Mesenchymal stem cell (in vitro differentiated cells and primary cell): ENCODE measurements at regions not wholly inside any gene's neighbourhood (a gene's known extent, or its start where the extent isn't known, plus 50 kb on each side); places are given as distances from the start of the nearest gene placed in this dataset.

Source experiments
- DNase-seq: peaks from one replicate; pipeline ENCODE4 v3.0.0-alpha.2; 2013
- H2AFZ ChIP-seq: one replicate; pipeline ENCODE4 v1.6.1; 2013; ENCODE audit warnings: low read depth, mild to moderate bottlenecking, control low read depth, inconsistent platforms, low read length, moderate library complexity
- H2AK5ac ChIP-seq: 2 replicates; pipeline ENCODE4 v1.6.1; 2013; ENCODE audit warnings: low read length, moderate library complexity, mild to moderate bottlenecking, inconsistent platforms; ENCODE audit not compliant: severe bottlenecking
- H2BK120ac ChIP-seq: one replicate; pipeline ENCODE4 v1.6.1; 2013; ENCODE audit warnings: low read depth, mild to moderate bottlenecking, inconsistent platforms, low read length, moderate library complexity
- H2BK12ac ChIP-seq, 2 experiments: one replicate each; pipeline ENCODE4 v1.6.1; 2013; ENCODE audit warnings: inconsistent platforms in 2 of 2, low read length in 2 of 2, mild to moderate bottlenecking in 2 of 2, moderate library complexity in 2 of 2, control low read depth in 1 of 2
- H2BK15ac ChIP-seq: one replicate; pipeline ENCODE4 v1.6.1; 2013; ENCODE audit warnings: mild to moderate bottlenecking, low read depth, inconsistent platforms; ENCODE audit not compliant: poor library complexity, severe bottlenecking
- H2BK5ac ChIP-seq: 2 replicates; pipeline ENCODE4 v1.6.1; 2013; ENCODE audit warnings: low read depth, mild to moderate bottlenecking, low read length, control low read depth, inconsistent platforms; ENCODE audit not compliant: poor library complexity, severe bottlenecking
- H3K14ac ChIP-seq, 2 experiments: one replicate each; pipeline ENCODE4 v1.6.1; 2013; ENCODE audit warnings: inconsistent platforms in 2 of 2, low read length in 2 of 2, control low read depth in 1 of 2, mild to moderate bottlenecking in 1 of 2, moderate library complexity in 1 of 2
- H3K18ac ChIP-seq, 2 experiments: one replicate each; pipeline ENCODE4 v1.6.1; 2013; ENCODE audit warnings: inconsistent platforms in 2 of 2, low read length in 2 of 2, control low read depth in 1 of 2, low read depth in 1 of 2, mild to moderate bottlenecking in 1 of 2
- H3K23ac ChIP-seq, 2 experiments: one replicate each; pipeline ENCODE4 v1.6.1; 2013; ENCODE audit warnings: inconsistent platforms in 2 of 2, low read length in 2 of 2, mild to moderate bottlenecking in 2 of 2, moderate library complexity in 2 of 2, control low read depth in 1 of 2
- H3K27ac ChIP-seq: 2 replicates; pipeline ENCODE4 v1.5.1; 2013; ENCODE audit warnings: mild to moderate bottlenecking, moderate library complexity, low read length, control low read depth, inconsistent platforms; ENCODE audit not compliant: poor library complexity, severe bottlenecking
- H3K27me3 ChIP-seq, 2 experiments: 2 replicates each; pipeline versions ENCODE4 v1.6.1 to v1.7.0; 2013; ENCODE audit warnings: low read length in 2 of 2, mild to moderate bottlenecking in 2 of 2, moderate library complexity in 2 of 2, control low read depth in 1 of 2, inconsistent platforms in 1 of 2; ENCODE audit not compliant: control insufficient read depth in 1 of 2, insufficient read depth in 1 of 2
- H3K36me3 ChIP-seq, 2 experiments: 2 replicates each; pipeline versions ENCODE4 v1.6.1 to v1.7.0; 2013; ENCODE audit warnings: low read length in 2 of 2, control low read depth in 1 of 2, inconsistent platforms in 1 of 2, low read depth in 1 of 2, mild to moderate bottlenecking in 1 of 2; ENCODE audit not compliant: insufficient read depth in 2 of 2, control insufficient read depth in 1 of 2
- H3K4ac ChIP-seq, 2 experiments: one replicate each; pipeline ENCODE4 v1.6.1; 2013; ENCODE audit warnings: inconsistent platforms in 2 of 2, low read length in 2 of 2, mild to moderate bottlenecking in 2 of 2, moderate library complexity in 2 of 2, control low read depth in 1 of 2, low read depth in 1 of 2
- H3K4me1 ChIP-seq: 2 replicates; pipeline ENCODE4 v1.6.1; 2013; ENCODE audit warnings: low read depth, low read length, control low read depth; ENCODE audit not compliant: control insufficient read depth, insufficient read depth
- H3K4me2 ChIP-seq: 2 replicates; pipeline ENCODE4 v1.6.1; 2013; ENCODE audit warnings: low read length, mild to moderate bottlenecking, inconsistent platforms; ENCODE audit not compliant: poor library complexity, severe bottlenecking
- H3K4me3 ChIP-seq, 2 experiments: 2 replicates each; pipeline versions ENCODE4 v1.5.1 to v1.7.0; 2013; ENCODE audit warnings: low read length in 2 of 2, mild to moderate bottlenecking in 2 of 2, control low read depth in 1 of 2, low read depth in 1 of 2; ENCODE audit not compliant: insufficient read depth in 1 of 2
- H3K79me1 ChIP-seq: replicated peaks from 2 replicates; pipeline ENCODE4 v1.6.1; 2013; ENCODE audit warnings: mild to moderate bottlenecking, control low read depth, low read length, inconsistent platforms; ENCODE audit not compliant: poor library complexity, severe bottlenecking
- H3K9ac ChIP-seq: 2 replicates; pipeline ENCODE4 v1.7.0; 2013; ENCODE audit warnings: mild to moderate bottlenecking, low read length, moderate library complexity
- H3K9me3 ChIP-seq: 2 replicates; pipeline ENCODE4 v1.7.0; 2013; ENCODE audit warnings: mild to moderate bottlenecking, low read length; ENCODE audit not compliant: control insufficient read depth
- H4K8ac ChIP-seq: one replicate; pipeline ENCODE4 v1.6.1; 2013; ENCODE audit warnings: inconsistent platforms, mild to moderate bottlenecking, low read length, moderate library complexity
- H4K91ac ChIP-seq: one replicate; pipeline ENCODE4 v1.6.1; 2013; ENCODE audit warnings: mild to moderate bottlenecking, low read length, inconsistent platforms
- WGBS: methylation state at CpG from one replicate; pipeline ENCODE4 v1.1.7; 2013; ENCODE audit warnings: mixed read lengths; 5-methylcytosine and 5-hydroxymethylcytosine counted together

DNA sequence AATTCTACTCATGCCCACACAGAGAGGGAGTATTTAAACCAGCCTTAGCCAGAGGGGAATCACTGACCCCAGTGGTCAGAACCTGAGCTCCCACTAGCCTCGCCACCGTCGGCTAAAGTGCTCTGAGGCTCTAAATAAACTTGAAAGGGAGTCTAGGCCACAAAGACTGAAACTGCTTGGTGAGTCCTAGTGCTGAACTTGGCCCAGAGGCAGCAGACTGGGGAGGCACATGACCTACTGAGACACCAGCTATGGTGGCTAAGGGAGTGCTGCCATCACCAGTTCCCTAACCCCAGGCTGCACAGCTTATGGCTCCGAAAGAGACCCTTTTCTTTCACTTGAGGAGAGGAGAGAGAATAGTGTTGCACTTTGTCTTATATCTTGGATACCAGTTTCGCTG lies 1542.8 kb downstream of the KCNT2 start:
- no peak overlapping the region for H2AK5ac ChIP-seq
- H3K14ac ChIP-seq: no peak overlapping the region
- WGBS: 84% methylated on average over 5 of the region's 5 CpGs
- no peak overlapping the region for H2BK15ac ChIP-seq
- no peak overlapping the region for H3K27ac ChIP-seq
- no peak overlapping the region for H3K18ac ChIP-seq
- no peaks in the 10 kb centered on the region for H3K4me1 ChIP-seq
- no peak overlapping the region for H2AFZ ChIP-seq
- H3K4me3 ChIP-seq: no peak overlapping the region
- H2BK120ac ChIP-seq: no peak overlapping the region
- no peak overlapping the region for H4K91ac ChIP-seq
- H3K4ac ChIP-seq: no peak overlapping the region
- H2BK12ac ChIP-seq: no peak overlapping the region
- H2BK5ac ChIP-seq: no peak overlapping the region
- H3K4me2 ChIP-seq: no peak overlapping the region
- DNase-seq: no peak
- no peak overlapping the region for H3K23ac ChIP-seq
- no peaks in the 10 kb centered on the region for H3K27me3 ChIP-seq
- H3K9ac ChIP-seq: no peak overlapping the region
- H3K36me3 ChIP-seq: no peaks in the 10 kb centered on the region
- peaks cover 6% of the 10 kb centered on the region for H3K9me3 ChIP-seq
- no peaks in the 10 kb centered on the region for H3K79me1 ChIP-seq
- H4K8ac ChIP-seq: no peak overlapping the region

DNA sequence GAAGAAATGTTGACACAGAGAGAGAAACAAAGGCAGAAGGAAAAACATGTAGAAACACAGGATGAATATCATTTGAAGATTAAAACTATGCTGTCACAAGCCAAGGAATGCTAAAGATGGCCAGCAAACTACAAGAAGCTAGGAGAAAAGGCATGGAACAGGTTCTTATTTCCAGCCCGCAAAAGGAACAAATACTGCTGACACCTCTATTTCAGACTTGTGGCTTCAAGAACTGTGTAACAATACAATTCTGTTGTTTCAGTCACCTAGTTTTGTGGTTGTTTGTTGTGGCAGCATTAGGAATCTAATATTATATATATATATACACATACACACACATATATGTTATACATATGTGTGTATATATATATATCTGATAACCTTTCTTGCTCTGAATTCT lies 1543.9 kb downstream of the KCNT2 start:
- Histone ChIP-seq H4K91ac (no peak overlapping the region), H3K4me2 (no peak overlapping the region), H2BK120ac (no peak overlapping the region), H3K79me1 (no peaks in the 10 kb centered on the region), H3K36me3 (no peaks in the 10 kb centered on the region), H2BK12ac (no peak overlapping the region), H3K27me3 (no peaks in the 10 kb centered on the region), H3K4ac (no peak overlapping the region), H2BK5ac (no peak overlapping the region), H4K8ac (no peak overlapping the region), H3K27ac (no peak overlapping the region), H3K18ac (no peak overlapping the region), H3K9me3 (peaks cover 6% of the 10 kb centered on the region), H3K9ac (no peak overlapping the region), H2AFZ (no peak overlapping the region), H3K4me3 (no peak overlapping the region), H3K14ac (no peak overlapping the region), H3K4me1 (no peaks in the 10 kb centered on the region), H2AK5ac (no peak overlapping the region), H3K23ac (no peak overlapping the region), H2BK15ac (no peak overlapping the region)
- WGBS: no CpG with 5 or more reads among the region's 1 CpG
- DNase-seq: no peak

DNA sequence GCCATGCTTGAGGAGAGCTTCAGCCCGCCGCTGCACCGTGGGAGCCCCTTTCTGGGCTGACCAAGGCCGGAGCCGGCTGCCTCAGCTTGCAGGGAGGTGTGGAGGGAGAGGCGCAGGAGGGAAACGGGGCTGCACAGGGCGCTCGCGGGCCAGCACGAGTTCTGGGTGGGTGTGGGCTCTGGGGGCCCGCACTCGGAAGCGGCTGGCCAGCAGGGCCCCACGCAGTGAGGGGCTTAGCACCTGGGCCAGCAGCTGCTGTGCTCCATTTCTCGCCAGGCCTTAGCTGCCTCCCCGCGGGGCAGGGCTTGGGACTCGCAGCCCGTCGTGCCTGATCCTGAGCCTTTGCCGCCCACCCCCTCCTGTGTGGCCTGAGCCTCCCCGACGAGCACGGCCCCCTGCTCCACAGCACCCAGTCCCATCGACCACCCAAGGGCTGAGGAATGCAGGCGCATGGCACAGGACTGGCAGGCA lies 1554.0 kb downstream of the KCNT2 start:
- no peak overlapping the region for H3K4me3 ChIP-seq
- H3K18ac ChIP-seq: no peak overlapping the region
- no peaks in the 10 kb centered on the region for H3K79me1 ChIP-seq
- H2AFZ ChIP-seq: no peak overlapping the region
- H2AK5ac ChIP-seq: no peak overlapping the region
- no peak overlapping the region for H4K8ac ChIP-seq
- H3K9me3 ChIP-seq: peaks cover 7% of the 10 kb centered on the region
- WGBS: 91% methylated on average over 22 of the region's 27 CpGs
- H2BK12ac ChIP-seq: no peak overlapping the region
- H4K91ac ChIP-seq: no peak overlapping the region
- no peaks in the 10 kb centered on the region for H3K27me3 ChIP-seq
- no peak overlapping the region for H2BK5ac ChIP-seq
- no peak overlapping the region for H3K23ac ChIP-seq
- no peak overlapping the region for H3K14ac ChIP-seq
- no peak overlapping the region for H2BK15ac ChIP-seq
- DNase-seq: no peak
- H2BK120ac ChIP-seq: no peak overlapping the region
- H3K27ac ChIP-seq: no peak overlapping the region
- H3K4me2 ChIP-seq: no peak overlapping the region
- no peaks in the 10 kb centered on the region for H3K36me3 ChIP-seq
- H3K9ac ChIP-seq: no peak overlapping the region
- H3K4ac ChIP-seq: no peak overlapping the region
- H3K4me1 ChIP-seq: no peaks in the 10 kb centered on the region

GRCh38 chr1:195053478-195053877 lies 1554.8 kb downstream of the KCNT2 start:
- Histone ChIP-seq H3K4me1 (no peaks in the 10 kb centered on the region), H4K91ac (no peak overlapping the region), H3K27ac (no peak overlapping the region), H2BK5ac (no peak overlapping the region), H2AK5ac (no peak overlapping the region), H3K14ac (no peak overlapping the region), H2BK12ac (no peak overlapping the region), H3K4me3 (no peak overlapping the region), H3K36me3 (no peaks in the 10 kb centered on the region), H2BK120ac (no peak overlapping the region), H3K27me3 (no peaks in the 10 kb centered on the region), H3K4ac (no peak overlapping the region), H4K8ac (no peak overlapping the region), H3K4me2 (no peak overlapping the region), H3K79me1 (no peaks in the 10 kb centered on the region), H3K23ac (no peak overlapping the region), H2BK15ac (no peak overlapping the region), H3K9ac (no peak overlapping the region), H2AFZ (no peak overlapping the region), H3K18ac (no peak overlapping the region), H3K9me3 (peaks cover 7% of the 10 kb centered on the region)
- no peak for DNase-seq
- WGBS: 72% methylated on average over 2 of the region's 2 CpGs
